ENCODE measurements at regions not wholly inside any gene's neighbourhood (a gene's known extent, or its start where the extent isn't known, plus 50 kb on each side); places are given as distances from the start of the nearest gene placed in this dataset.

DNA sequence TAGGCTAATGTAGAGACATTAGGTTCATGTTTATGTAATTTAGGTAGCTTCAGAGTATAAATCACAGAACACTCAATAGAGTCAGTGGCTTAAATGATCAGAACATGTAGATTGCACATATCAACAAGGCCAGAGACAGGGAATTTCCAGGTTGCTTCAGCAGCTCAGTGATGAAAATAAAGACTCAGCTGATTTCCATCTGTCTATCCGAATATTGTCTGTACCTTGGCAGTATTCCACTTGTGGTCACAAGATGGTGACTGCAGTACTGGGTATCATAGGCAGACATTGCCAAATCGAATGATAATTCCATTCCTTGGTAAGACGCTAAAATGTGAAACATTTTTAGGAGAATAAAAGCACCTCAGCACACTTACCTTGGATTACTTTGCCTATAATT lies 702.2 kb downstream of the MAT2B start:
- TF ChIP-seq MEF2B (IDR thresholded peaks at IDR 0.05; ENCODE audit: partially characterized antibody, poor library complexity, severe bottlenecking) (no peak), SREBF2 (IDR thresholded peaks at IDR 0.05; ENCODE audit: low read length) (no peak), IKZF1 (conservative IDR thresholded peaks at IDR 0.05) (no peak), BHLHE40 (IDR thresholded peaks at IDR 0.05; ENCODE audit: borderline replicate concordance in 1 of 2, low read depth in 2 of 2, low read length in 1 of 2) (no peak), RBBP5 (conservative IDR thresholded peaks at IDR 0.05) (no peak)
- TF ChIP-seq, protein P1, sequence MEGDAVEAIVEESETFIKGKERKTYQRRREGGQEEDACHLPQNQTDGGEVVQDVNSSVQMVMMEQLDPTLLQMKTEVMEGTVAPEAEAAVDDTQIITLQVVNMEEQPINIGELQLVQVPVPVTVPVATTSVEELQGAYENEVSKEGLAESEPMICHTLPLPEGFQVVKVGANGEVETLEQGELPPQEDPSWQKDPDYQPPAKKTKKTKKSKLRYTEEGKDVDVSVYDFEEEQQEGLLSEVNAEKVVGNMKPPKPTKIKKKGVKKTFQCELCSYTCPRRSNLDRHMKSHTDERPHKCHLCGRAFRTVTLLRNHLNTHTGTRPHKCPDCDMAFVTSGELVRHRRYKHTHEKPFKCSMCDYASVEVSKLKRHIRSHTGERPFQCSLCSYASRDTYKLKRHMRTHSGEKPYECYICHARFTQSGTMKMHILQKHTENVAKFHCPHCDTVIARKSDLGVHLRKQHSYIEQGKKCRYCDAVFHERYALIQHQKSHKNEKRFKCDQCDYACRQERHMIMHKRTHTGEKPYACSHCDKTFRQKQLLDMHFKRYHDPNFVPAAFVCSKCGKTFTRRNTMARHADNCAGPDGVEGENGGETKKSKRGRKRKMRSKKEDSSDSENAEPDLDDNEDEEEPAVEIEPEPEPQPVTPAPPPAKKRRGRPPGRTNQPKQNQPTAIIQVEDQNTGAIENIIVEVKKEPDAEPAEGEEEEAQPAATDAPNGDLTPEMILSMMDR (IDR thresholded peaks at IDR 0.05 in 2 of 3, conservative IDR thresholded peaks at IDR 0.05 in 1 of 3; ENCODE audit: control insufficient read depth in 2 of 3, extremely low read depth in 1 of 3, insufficient read depth in 1 of 3, low read depth in 3 of 3, low read length in 3 of 3) = no peak

Data from GM12878 (cell line).